Endothelial cell of umbilical vein (primary cell): ENCODE measurements at regions not wholly inside any gene's neighbourhood (a gene's known extent, or its start where the extent isn't known, plus 50 kb on each side); places are given as distances from the start of the nearest gene placed in this dataset.

Experiments
- BruUV-seq: library from RNA; stranded (reverse); fragments of 400-500 nt; replicated peaks from 2 replicates; lab custom pipeline; 2021; lab: Mats Ljungman, UMichigan
- CTCF ChIA-PET: fragments of 300-600, 350-600 bp; sonication (Branson Sonifier 250); formaldehyde crosslinking; loops from one replicate; lab custom pipeline; 2021; ENCODE audit warnings: antibody characterized with exemption, inconsistent platforms; lab: Charles Lee
- POLR2A ChIA-PET: fragments of 300-600, 350-600 bp; sonication (Branson Sonifier 250); formaldehyde crosslinking; loops from one replicate; lab custom pipeline; 2021; ENCODE audit warnings: antibody characterized with exemption, inconsistent platforms; lab: Charles Lee
- DNase-seq: peaks from one replicate; pipeline ENCODE4 v3.0.0-alpha.2; 2011; ENCODE audit warnings: low read depth, low spot score
- FAIRE-seq: peaks from 2 replicates; lab custom pipeline; 2011; peaks lifted over from hg19 to GRCh38; lab: Jason Lieb, UNC
- H2AFZ ChIP-seq: 2 replicates; pipeline ENCODE4 v1.6.0; 2012; ENCODE audit warnings: low read depth, low read length, control low read depth, inconsistent platforms
- H3K27ac ChIP-seq: 2 replicates; pipeline ENCODE4 v1.5.1; 2011; ENCODE audit warnings: low read depth, mild to moderate bottlenecking, control low read depth, low read length, moderate library complexity; ENCODE audit not compliant: insufficient read depth
- H3K27me3 ChIP-seq, 2 experiments: 2 replicates each; pipeline versions ENCODE4 v1.6.0 to v1.6.1; 2011; ENCODE audit warnings: low read length in 2 of 2, mixed read lengths in 1 of 2; ENCODE audit not compliant: control insufficient read depth in 2 of 2, insufficient read depth in 2 of 2
- H3K36me3 ChIP-seq, 2 experiments: 2 replicates in 1 of 2; 3 replicates in 1 of 2; pipeline ENCODE4 v1.5.1; 2011; ENCODE audit warnings: low read length in 2 of 2, mild to moderate bottlenecking in 1 of 2, moderate library complexity in 1 of 2; ENCODE audit not compliant: control insufficient read depth in 2 of 2, insufficient read depth in 2 of 2; ENCODE audit errors: extremely low read depth in 1 of 2
- H3K4me1 ChIP-seq: 3 replicates; pipeline ENCODE4 v1.5.1; 2011; ENCODE audit warnings: mild to moderate bottlenecking, low read length; ENCODE audit not compliant: control insufficient read depth, insufficient read depth; ENCODE audit errors: extremely low read depth
- H3K4me2 ChIP-seq: 2 replicates; pipeline ENCODE4 v1.6.1; 2011; ENCODE audit warnings: low read length, control low read depth, mixed read lengths; ENCODE audit not compliant: insufficient read depth
- H3K4me3 ChIP-seq, 3 experiments: fragments of 200-600 bp in 1 of 3; sonication (generic), shearing (Covaris generic) in 1 of 3; replicated peaks in 1 of 3; 2 replicates each; pipeline ENCODE4 v1.5.1; 2011 to 2016; ENCODE audit warnings: control low read depth in 3 of 3, low read length in 3 of 3, mild to moderate bottlenecking in 2 of 3, inconsistent platforms in 1 of 3, low read depth in 1 of 3, moderate library complexity in 1 of 3; ENCODE audit not compliant: insufficient read depth in 1 of 3
- H3K79me2 ChIP-seq: 2 replicates; pipeline ENCODE4 v1.6.0; 2012; ENCODE audit warnings: low read length, inconsistent platforms; ENCODE audit not compliant: control insufficient read depth, insufficient read depth
- H3K9ac ChIP-seq: replicated peaks from 2 replicates; pipeline ENCODE3; 2011; ENCODE audit warnings: low read length, control low read depth; ENCODE audit not compliant: insufficient read depth; ENCODE audit errors: extremely low read depth
- H3K9me1 ChIP-seq: replicated peaks from 3 replicates; pipeline ENCODE4 v1.6.0; 2011; ENCODE audit warnings: mild to moderate bottlenecking, low read length; ENCODE audit not compliant: control insufficient read depth, insufficient read depth; ENCODE audit errors: extremely low read depth
- H3K9me3 ChIP-seq: replicated peaks from 2 replicates; pipeline ENCODE4 v1.5.1; 2012; ENCODE audit warnings: low read length, inconsistent platforms; ENCODE audit not compliant: control insufficient read depth, insufficient read depth
- H4K20me1 ChIP-seq: replicated peaks from 2 replicates; pipeline ENCODE3; 2011; ENCODE audit warnings: mild to moderate bottlenecking, low read length; ENCODE audit not compliant: control insufficient read depth, insufficient read depth; ENCODE audit errors: extremely low read depth
- JUN ChIP-seq: IDR thresholded peaks from 2 replicates; pipeline ENCODE4 v1.6.1; 2011; ENCODE audit warnings: borderline replicate concordance, low read depth; ENCODE audit not compliant: insufficient read length, insufficient read depth
- POLR2AphosphoS5 ChIP-seq: IDR thresholded peaks from 2 replicates; pipeline ENCODE4 v1.6.1; 2012; ENCODE audit warnings: low read depth, mild to moderate bottlenecking, control low read depth, low read length, moderate library complexity; ENCODE audit not compliant: insufficient read depth
- dilution Hi-C: fragments of 300-500 bp; cut with MboI; formaldehyde crosslinking; loops from one replicate; pipeline ENCODE4 v1.15.0; 2019; ENCODE audit warnings: low sequenced_read_pairs; ENCODE audit not compliant: extremely low pct_ligation_motif_present
- intact Hi-C: fragments of 100-400 bp; cut with micrococcal nuclease; formaldehyde crosslinking; loops from one replicate; pipeline ENCODE4 v1.10.0; 2022
- TF ChIP-seq, protein P1 (sequence below), 2 donors: IDR thresholded peaks; 1 replicate in 1 of 2; 2 replicates in 1 of 2; pipeline ENCODE4 v1.5.1; 2011; ENCODE audit warnings: low read length in 2 of 2, mild to moderate bottlenecking in 2 of 2, moderate library complexity in 2 of 2, control low read depth in 1 of 2, inconsistent platforms in 1 of 2, low read depth in 1 of 2; ENCODE audit not compliant: insufficient read depth in 1 of 2; ENCODE audit errors: extremely low read depth in 1 of 2

DNA sequence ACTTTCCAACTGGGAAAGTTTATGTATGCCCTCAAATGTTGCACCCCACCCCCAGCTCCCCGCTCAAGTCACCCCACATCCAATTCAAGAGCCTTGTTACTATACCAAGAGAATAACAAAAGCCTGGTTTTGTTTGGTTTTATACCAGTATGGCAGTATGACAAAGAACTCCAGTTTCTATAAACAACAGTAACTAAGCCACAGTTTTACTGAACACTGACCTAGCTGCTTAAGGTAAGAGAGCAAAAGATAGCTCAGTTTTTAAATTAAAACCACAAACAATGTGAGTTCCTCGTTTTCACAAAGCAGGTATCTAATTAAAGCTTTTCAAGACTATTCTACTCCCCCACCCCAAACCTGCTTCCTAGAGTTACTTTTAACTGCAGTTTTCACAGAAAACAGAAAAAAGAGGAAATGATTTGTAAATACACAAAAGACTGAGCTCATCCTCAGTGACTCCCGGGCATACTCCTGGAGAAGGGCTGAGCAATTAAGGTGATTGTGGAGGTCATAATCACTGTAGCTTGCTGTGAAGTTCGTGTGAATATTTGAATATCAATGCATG, 59.3 kb upstream of the LHX8 start:
- FAIRE-seq: no peak
- POLR2A ChIA-PET: no interaction called here

More for the DNA sequence above, 59.3 kb upstream of the LHX8 start:
- no peaks in the 10 kb centered on the region for H3K27me3 ChIP-seq
- no peak overlapping the region for H3K4me3 ChIP-seq
- CTCF ChIA-PET: interaction anchor here (0.9 to 1.7 kb wide), 4 partner anchors 16 to 341 kb away, joined by 3 to 4 read pairs (median 3); no protein-coding TSS in a partner anchor
- dilution Hi-C loops: no loop called here
- H3K4me2 ChIP-seq: no peak overlapping the region
- H3K9ac ChIP-seq: no peak overlapping the region
- H2AFZ ChIP-seq: no peak overlapping the region
- H3K79me2 ChIP-seq: no peaks in the 10 kb centered on the region
- H3K9me3 ChIP-seq: no peaks in the 10 kb centered on the region
- H3K27ac ChIP-seq: no peak overlapping the region
- DNase-seq: no peak
- TF ChIP-seq JUN: no peak
- TF ChIP-seq, protein P1, sequence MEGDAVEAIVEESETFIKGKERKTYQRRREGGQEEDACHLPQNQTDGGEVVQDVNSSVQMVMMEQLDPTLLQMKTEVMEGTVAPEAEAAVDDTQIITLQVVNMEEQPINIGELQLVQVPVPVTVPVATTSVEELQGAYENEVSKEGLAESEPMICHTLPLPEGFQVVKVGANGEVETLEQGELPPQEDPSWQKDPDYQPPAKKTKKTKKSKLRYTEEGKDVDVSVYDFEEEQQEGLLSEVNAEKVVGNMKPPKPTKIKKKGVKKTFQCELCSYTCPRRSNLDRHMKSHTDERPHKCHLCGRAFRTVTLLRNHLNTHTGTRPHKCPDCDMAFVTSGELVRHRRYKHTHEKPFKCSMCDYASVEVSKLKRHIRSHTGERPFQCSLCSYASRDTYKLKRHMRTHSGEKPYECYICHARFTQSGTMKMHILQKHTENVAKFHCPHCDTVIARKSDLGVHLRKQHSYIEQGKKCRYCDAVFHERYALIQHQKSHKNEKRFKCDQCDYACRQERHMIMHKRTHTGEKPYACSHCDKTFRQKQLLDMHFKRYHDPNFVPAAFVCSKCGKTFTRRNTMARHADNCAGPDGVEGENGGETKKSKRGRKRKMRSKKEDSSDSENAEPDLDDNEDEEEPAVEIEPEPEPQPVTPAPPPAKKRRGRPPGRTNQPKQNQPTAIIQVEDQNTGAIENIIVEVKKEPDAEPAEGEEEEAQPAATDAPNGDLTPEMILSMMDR (IDR thresholded peaks at IDR 0.05; ENCODE audit: extremely low read depth in 1 of 2, insufficient read depth in 1 of 2, low read depth in 1 of 2, low read length in 2 of 2): no peak
- no peak for TF ChIP-seq POLR2AphosphoS5
- BruUV-seq: no TSS peak
- H3K9me1 ChIP-seq: no peaks in the 10 kb centered on the region
- H3K4me1 ChIP-seq: no peaks in the 10 kb centered on the region
- H3K36me3 ChIP-seq: no peaks in the 10 kb centered on the region
- H4K20me1 ChIP-seq: no peaks in the 10 kb centered on the region
- intact Hi-C loops: no loop called here
